H1 (cell line): ENCODE measurements at regions not wholly inside any gene's neighbourhood (a gene's known extent, or its start where the extent isn't known, plus 50 kb on each side); places are given as distances from the start of the nearest gene placed in this dataset.
A peak's percentile ranks its signal among the peaks of the same experiment; 100 is the strongest.

Experiments
- CTCF ChIA-PET: fragments of 300-600 bp; sonication (Branson Sonifier 250); formaldehyde crosslinking; loops from one replicate; lab custom pipeline; 2021; ENCODE audit not compliant: partially characterized antibody; lab: Charles Lee
- POLR2A ChIA-PET: fragments of 300-600 bp; sonication (Branson Sonifier 250); formaldehyde crosslinking; loops from one replicate; lab custom pipeline; 2021; ENCODE audit warnings: inconsistent platforms; ENCODE audit not compliant: partially characterized antibody; lab: Charles Lee
- DNase-seq, 2 experiments: peaks; one replicate each; pipeline versions ENCODE4 v3.0.0 to v3.0.0-alpha.2; 2010 to 2022; ENCODE audit warnings: low spot score in 2 of 2, low read depth in 1 of 2, mixed read lengths in 1 of 2
- FAIRE-seq: peaks from 2 replicates; lab custom pipeline; 2011; peaks lifted over from hg19 to GRCh38; lab: Jason Lieb, UNC
- H2AFZ ChIP-seq: 2 replicates; pipeline ENCODE4 v1.8.1; 2012; ENCODE audit warnings: low read length, inconsistent platforms
- H2AK5ac ChIP-seq: 2 replicates; pipeline ENCODE4 v1.6.1; 2013; ENCODE audit warnings: low read depth, low read length
- H2BK120ac ChIP-seq: replicated peaks from 2 replicates; pipeline ENCODE3; 2013; ENCODE audit warnings: low read depth, low read length, inconsistent platforms
- H2BK12ac ChIP-seq: 2 replicates; pipeline ENCODE4 v1.6.1; 2013; ENCODE audit warnings: low read depth, low read length
- H2BK15ac ChIP-seq: 2 replicates; pipeline ENCODE4 v1.6.1; 2013; ENCODE audit warnings: low read length
- H2BK20ac ChIP-seq: 2 replicates; pipeline ENCODE4 v1.6.1; 2013; ENCODE audit warnings: low read length
- H2BK5ac ChIP-seq: 2 replicates; pipeline ENCODE4 v1.6.1; 2013; ENCODE audit warnings: low read depth, low read length
- H3K14ac ChIP-seq: 2 replicates; pipeline ENCODE4 v1.6.1; 2013; ENCODE audit warnings: inconsistent platforms; ENCODE audit not compliant: insufficient read length
- H3K18ac ChIP-seq: 2 replicates; pipeline ENCODE4 v1.6.1; 2013; ENCODE audit warnings: low read length; ENCODE audit errors: extremely low read depth
- H3K23ac ChIP-seq: 2 replicates; pipeline ENCODE4 v1.6.1; 2013; ENCODE audit warnings: inconsistent platforms; ENCODE audit not compliant: insufficient read length
- H3K23me2 ChIP-seq: 2 replicates; pipeline ENCODE4 v1.6.1; 2013; ENCODE audit warnings: low read depth, low read length
- H3K27ac ChIP-seq: 2 replicates; pipeline ENCODE4 v1.6.1; 2011; ENCODE audit warnings: low read depth, low read length, inconsistent platforms
- H3K27me3 ChIP-seq, 4 experiments: replicated peaks in 1 of 4; 1 replicate in 1 of 4; 2 replicates in 3 of 4; pipeline versions ENCODE4 v1.6.1 to v1.8.1; 2011 to 2013; ENCODE audit warnings: low read length in 3 of 4, mild to moderate bottlenecking in 3 of 4, inconsistent platforms in 2 of 4, mixed read lengths in 2 of 4, moderate library complexity in 1 of 4; ENCODE audit not compliant: control insufficient read depth in 3 of 4, insufficient read depth in 3 of 4; ENCODE audit errors: extremely low read depth in 1 of 4
- H3K36me3 ChIP-seq, 4 experiments: 2 replicates each; pipeline versions ENCODE4 v1.6.1 to v1.8.1; 2011 to 2013; ENCODE audit warnings: mild to moderate bottlenecking in 4 of 4, low read length in 3 of 4, moderate library complexity in 2 of 4, control low read depth in 1 of 4, inconsistent platforms in 1 of 4; ENCODE audit not compliant: insufficient read depth in 4 of 4, control insufficient read depth in 2 of 4
- H3K4ac ChIP-seq: replicated peaks from 2 replicates; pipeline ENCODE3; 2013; ENCODE audit warnings: low read length, low read depth, mixed read lengths, inconsistent platforms; ENCODE audit not compliant: insufficient read length
- H3K4me1 ChIP-seq, 4 experiments: replicated peaks in 1 of 4; 1 replicate in 1 of 4; 2 replicates in 3 of 4; pipeline versions ENCODE4 v1.6.1 to v1.8.1; 2011 to 2013; ENCODE audit warnings: low read length in 3 of 4, inconsistent platforms in 2 of 4, mixed read lengths in 1 of 4; ENCODE audit not compliant: insufficient read depth in 4 of 4, control insufficient read depth in 3 of 4
- H3K4me2 ChIP-seq, 2 experiments: 2 replicates each; pipeline versions ENCODE4 v1.6.1 to v1.8.1; 2011 to 2013; ENCODE audit warnings: low read depth in 2 of 2, low read length in 2 of 2, control low read depth in 1 of 2, inconsistent platforms in 1 of 2, mild to moderate bottlenecking in 1 of 2; ENCODE audit not compliant: insufficient read depth in 1 of 2
- H3K4me3 ChIP-seq, 4 experiments: fragments of 200-600, 300-600 bp in 1 of 4; sonication (generic), shearing (Covaris generic), sonication (Bioruptor Twin) in 1 of 4; 2 replicates each; pipeline versions ENCODE4 v1.5.1 to v1.8.1; 2011 to 2016; ENCODE audit warnings: low read length in 4 of 4, low read depth in 3 of 4, control low read depth in 2 of 4, inconsistent platforms in 2 of 4, mild to moderate bottlenecking in 2 of 4, mixed read lengths in 1 of 4, moderate library complexity in 1 of 4; ENCODE audit not compliant: insufficient read depth in 2 of 4; ENCODE audit errors: extremely low read depth in 1 of 4
- H3K56ac ChIP-seq: replicated peaks from 2 replicates; pipeline ENCODE3; 2013; ENCODE audit warnings: low read depth, mild to moderate bottlenecking, mixed read lengths, low read length, inconsistent platforms; ENCODE audit not compliant: insufficient read length
- H3K79me1 ChIP-seq: 2 replicates; pipeline ENCODE4 v1.6.1; 2013; ENCODE audit warnings: low read depth, low read length, control low read depth
- H3K79me2 ChIP-seq, 2 experiments: 2 replicates each; pipeline versions ENCODE4 v1.6.1 to v1.8.1; 2012 to 2013; ENCODE audit warnings: low read length in 2 of 2, mild to moderate bottlenecking in 2 of 2, inconsistent platforms in 1 of 2; ENCODE audit not compliant: insufficient read depth in 2 of 2, control insufficient read depth in 1 of 2
- H3K9ac ChIP-seq, 4 experiments: replicated peaks in 1 of 4; 1 replicate in 1 of 4; 2 replicates in 3 of 4; pipeline versions ENCODE4 v1.6.1 to v1.8.1; 2011 to 2013; ENCODE audit warnings: low read depth in 3 of 4, low read length in 3 of 4, control low read depth in 2 of 4, mild to moderate bottlenecking in 2 of 4, moderate library complexity in 2 of 4, inconsistent platforms in 1 of 4; ENCODE audit errors: extremely low read depth in 1 of 4
- H3K9me3 ChIP-seq, 2 experiments: 2 replicates each; pipeline versions ENCODE4 v1.6.1 to v1.8.1; 2012 to 2013; ENCODE audit warnings: mild to moderate bottlenecking in 2 of 2, moderate library complexity in 2 of 2, control low read depth in 1 of 2, inconsistent platforms in 1 of 2, low read depth in 1 of 2, low read length in 1 of 2, mixed read lengths in 1 of 2; ENCODE audit not compliant: insufficient read depth in 2 of 2
- H4K20me1 ChIP-seq, 2 experiments: replicated peaks in 1 of 2; 2 replicates each; pipeline versions ENCODE3 to v1.8.1; 2011 to 2013; ENCODE audit warnings: inconsistent platforms in 2 of 2, low read length in 2 of 2, mild to moderate bottlenecking in 1 of 2; ENCODE audit not compliant: insufficient read depth in 2 of 2, control insufficient read depth in 1 of 2
- H4K5ac ChIP-seq: 2 replicates; pipeline ENCODE4 v1.6.1; 2013; ENCODE audit warnings: low read length, low read depth, mixed read lengths, inconsistent platforms; ENCODE audit not compliant: insufficient read length
- H4K8ac ChIP-seq: 2 replicates; pipeline ENCODE4 v1.8.0; 2013; ENCODE audit warnings: mild to moderate bottlenecking, moderate library complexity, low read length, inconsistent platforms; ENCODE audit not compliant: insufficient read depth; ENCODE audit errors: extremely low read depth
- H4K91ac ChIP-seq: replicated peaks from 2 replicates; pipeline ENCODE3; 2013; ENCODE audit warnings: low read length, mixed read lengths, inconsistent platforms; ENCODE audit not compliant: insufficient read length
- BCL11A ChIP-seq, 2 experiments: IDR thresholded peaks; one replicate each; pipeline ENCODE4 v1.6.1; 2011; ENCODE audit warnings: low read depth in 2 of 2, low read length in 2 of 2, mild to moderate bottlenecking in 2 of 2
- JUN ChIP-seq: IDR thresholded peaks from 2 replicates; pipeline ENCODE4 v1.6.1; 2011; ENCODE audit warnings: low read depth, mild to moderate bottlenecking, improper control_type of control experiment, low read length
- POU5F1 ChIP-seq: IDR thresholded peaks from 2 replicates; pipeline ENCODE4 v1.6.1; 2011; ENCODE audit warnings: low read depth, mild to moderate bottlenecking, low read length, moderate library complexity
- WGBS, 2 experiments: shearing (Covaris generic) in 1 of 2; methylation state at CpG; one replicate each; pipeline versions ENCODE4 v1.1.6 to v1.1.7; 2013 to 2015; ENCODE audit warnings: low lambda C conversion rate in 2 of 2, mixed read lengths in 2 of 2, inconsistent platforms in 1 of 2, low coverage in 1 of 2, missing lambda C conversion rate in 1 of 2; ENCODE audit not compliant: insufficient replicate concordance in 2 of 2, insufficient coverage in 1 of 2, insufficient read length in 1 of 2; ENCODE audit errors: extremely low coverage in 1 of 2, missing lambda C conversion rate in 1 of 2; 5-methylcytosine and 5-hydroxymethylcytosine counted together

- Histone ChIP-seq H2BK15ac (no peak overlapping the region), H4K8ac (no peak overlapping the region), H2BK20ac (0 out of 2 replicates have a peak overlapping the region, but pooled peaks have one; percentile 63), H3K36me3 (no peaks in the 10 kb centered on the region), H2BK120ac (no peak overlapping the region), H3K4me3 (no peak overlapping the region), H3K4ac (no peak overlapping the region), H3K4me1 (peaks cover 0 to 5% (median 4%) of the 10 kb centered on the region in 4 experiments; a peak in 4 of 7 replicates), H4K91ac (peak overlapping the region; percentile 26), H3K4me2 (no peak overlapping the region), H4K20me1 (no peaks in the 10 kb centered on the region), H3K14ac (no peak overlapping the region), H4K5ac (no peak overlapping the region), H3K27me3 (no peaks in the 10 kb centered on the region), H3K9me3 (no peaks in the 10 kb centered on the region), H2BK5ac (0 out of 2 replicates have a peak overlapping the region, but pooled peaks have one; percentile 76), H2AK5ac (no peak overlapping the region), H3K79me1 (no peaks in the 10 kb centered on the region), H3K18ac (no peak overlapping the region), H3K9ac (no peak overlapping the region), H3K27ac (no peak overlapping the region), H3K23ac (no peak overlapping the region), H3K79me2 (no peaks in the 10 kb centered on the region), H2BK12ac (no peak overlapping the region), H3K56ac (no peak overlapping the region), H3K23me2 (no peaks in the 10 kb centered on the region), H2AFZ (no peak overlapping the region)
- WGBS, 2 experiments = 25% methylated on average over 3 of the region's 3 CpGs; no CpG with 5 or more reads in 1 of the 2 experiments
- TF ChIP-seq JUN (no peak), BCL11A (IDR thresholded peaks at IDR 0.05; ENCODE audit: low read depth in 2 of 2, low read length in 2 of 2) (no peak), POU5F1 (0 out of 2 replicates have a peak, but pooled peaks have one; percentile 18)
- CTCF ChIA-PET = interaction anchor here (1.0 to 1.3 kb wide), 3 partner anchors 9 to 104 kb away, joined by 3 to 4 read pairs (median 3); no protein-coding TSS in a partner anchor
- FAIRE-seq (no peak), DNase-seq (no peak)
- POLR2A ChIA-PET = interaction anchor here (1.2 to 1.3 kb wide), 2 partner anchors 11 to 15 kb away, joined by 3 to 4 read pairs; no protein-coding TSS in a partner anchor
Observed at GRCh38 chr6:14369717-14370116, 252.1 kb downstream of the CD83 start.
